K562 (cell line): ENCODE measurements at regions not wholly inside any gene's neighbourhood (a gene's known extent, or its start where the extent isn't known, plus 50 kb on each side); places are given as distances from the start of the nearest gene placed in this dataset.
A peak's percentile ranks its signal among the peaks of the same experiment; 100 is the strongest.

Experiments used
- BRD9 ChIP-seq: fragments of 450-650 bp; IDR thresholded peaks from 2 replicates; pipeline ENCODE4 v1.6.1; 2018; ENCODE audit warnings: low read depth; ENCODE audit not compliant: partially characterized antibody
- HDAC2 ChIP-seq: fragments of 450-650 bp; IDR thresholded peaks from 2 replicates; pipeline ENCODE4 v1.6.1; 2016; ENCODE audit warnings: mild to moderate bottlenecking
- ID3 ChIP-seq, 2 experiments: fragments of 250-450 bp in 1 of 2; fragments of 450-650 bp in 1 of 2; sonication (Bioruptor Pico) in 1 of 2; IDR thresholded peaks; 2 replicates each; pipeline versions ENCODE4 v1.6.1 to v1.8.0; 2016 to 2021; ENCODE audit warnings: mild to moderate bottlenecking in 2 of 2, moderate library complexity in 2 of 2, missing compliant biosample characterization in 1 of 2, missing genetic modification characterization in 1 of 2
- KAT8 ChIP-seq: fragments of 450-650 bp; IDR thresholded peaks from 2 replicates; pipeline ENCODE4 v1.6.1; 2016; ENCODE audit warnings: low read depth, mild to moderate bottlenecking
- REST ChIP-seq, 2 experiments: fragments of 450-650 bp; formaldehyde crosslinking in 1 of 2; IDR thresholded peaks; 2 replicates each; pipeline versions ENCODE4 v1.4.0 to v1.6.1; 2014 to 2020; ENCODE audit warnings: mild to moderate bottlenecking in 2 of 2, borderline replicate concordance in 1 of 2, low read depth in 1 of 2
- RNF2 ChIP-seq: sonication (generic); IDR thresholded peaks from 2 replicates; pipeline ENCODE4 v1.6.1; 2016
- ZNF282 ChIP-seq: sonication (generic); formaldehyde crosslinking; IDR thresholded peaks from 2 replicates; pipeline ENCODE4 v1.8.1; 2023; ENCODE audit warnings: missing genetic modification reagents
- TF ChIP-seq, protein P1 (sequence below): fragments of 450-650 bp; IDR thresholded peaks from 2 replicates; pipeline ENCODE4 v1.6.1; 2016; ENCODE audit warnings: low read depth

DNA sequence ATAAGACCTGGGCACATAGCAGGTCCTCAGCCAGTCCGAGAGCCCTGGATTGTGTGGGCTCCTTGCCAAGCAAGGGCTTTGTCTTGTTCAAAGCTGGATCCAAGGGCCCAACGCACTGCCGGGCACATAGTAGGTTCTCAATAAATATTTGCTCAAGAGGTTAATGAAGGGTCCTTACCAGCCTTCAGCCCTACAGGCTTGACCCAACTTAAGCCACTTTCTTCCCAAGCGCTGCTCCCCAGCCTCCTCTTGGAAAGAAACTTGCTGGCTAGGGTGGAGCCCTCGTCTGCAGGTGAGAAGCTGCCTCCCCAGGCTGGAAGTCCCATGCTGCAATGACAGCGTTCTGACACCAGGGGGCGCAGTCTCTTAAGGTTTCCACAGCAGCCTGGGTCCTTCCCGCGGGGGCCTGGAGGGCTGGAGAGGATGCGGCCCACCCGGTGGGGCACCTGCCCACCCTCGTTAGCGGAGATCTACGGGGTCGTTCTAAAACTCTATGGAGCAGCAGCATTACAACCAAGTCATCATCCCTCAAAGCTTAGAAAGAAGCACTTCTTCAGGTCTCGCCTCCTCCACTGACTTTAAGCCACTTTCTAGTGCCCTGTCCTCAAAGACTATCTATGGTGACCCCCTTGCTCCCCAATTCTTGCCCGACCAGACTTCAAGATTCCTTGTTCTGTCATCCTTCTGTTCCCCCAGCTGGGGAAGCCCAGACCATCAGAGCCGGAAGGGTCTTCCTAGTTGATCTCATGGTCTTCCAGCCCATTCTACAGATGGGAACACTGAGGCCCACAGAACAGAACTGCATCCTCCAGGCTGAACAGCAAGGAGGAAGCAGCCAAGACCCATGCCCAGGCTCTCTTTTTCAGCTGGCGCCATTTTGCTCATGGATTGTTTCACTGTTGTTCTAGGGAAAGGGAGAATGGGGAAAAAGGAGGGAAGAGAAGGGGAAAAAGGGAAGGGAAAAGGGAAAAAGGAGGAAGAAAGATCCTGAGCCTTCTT is 115.4 kb downstream of the LHX2 start (continued):
- TF ChIP-seq REST (IDR thresholded peaks at IDR 0.05; ENCODE audit: borderline replicate concordance) (peak; percentile 84), REST (CRISPR knock-in tag; IDR thresholded peaks at IDR 0.05; ENCODE audit: low read depth) (no peak), KAT8 (no peak), RNF2 (no peak), BRD9 (no peak), HDAC2 (peak; percentile 83), ID3 (CRISPR knock-in tag; IDR thresholded peaks at IDR 0.05) (no peak), ID3 (tag; IDR thresholded peaks at IDR 0.05) (0 out of 2 replicates have a peak, but pooled peaks have one; percentile 19), ZNF282 (no peak)
- TF ChIP-seq, protein P1, sequence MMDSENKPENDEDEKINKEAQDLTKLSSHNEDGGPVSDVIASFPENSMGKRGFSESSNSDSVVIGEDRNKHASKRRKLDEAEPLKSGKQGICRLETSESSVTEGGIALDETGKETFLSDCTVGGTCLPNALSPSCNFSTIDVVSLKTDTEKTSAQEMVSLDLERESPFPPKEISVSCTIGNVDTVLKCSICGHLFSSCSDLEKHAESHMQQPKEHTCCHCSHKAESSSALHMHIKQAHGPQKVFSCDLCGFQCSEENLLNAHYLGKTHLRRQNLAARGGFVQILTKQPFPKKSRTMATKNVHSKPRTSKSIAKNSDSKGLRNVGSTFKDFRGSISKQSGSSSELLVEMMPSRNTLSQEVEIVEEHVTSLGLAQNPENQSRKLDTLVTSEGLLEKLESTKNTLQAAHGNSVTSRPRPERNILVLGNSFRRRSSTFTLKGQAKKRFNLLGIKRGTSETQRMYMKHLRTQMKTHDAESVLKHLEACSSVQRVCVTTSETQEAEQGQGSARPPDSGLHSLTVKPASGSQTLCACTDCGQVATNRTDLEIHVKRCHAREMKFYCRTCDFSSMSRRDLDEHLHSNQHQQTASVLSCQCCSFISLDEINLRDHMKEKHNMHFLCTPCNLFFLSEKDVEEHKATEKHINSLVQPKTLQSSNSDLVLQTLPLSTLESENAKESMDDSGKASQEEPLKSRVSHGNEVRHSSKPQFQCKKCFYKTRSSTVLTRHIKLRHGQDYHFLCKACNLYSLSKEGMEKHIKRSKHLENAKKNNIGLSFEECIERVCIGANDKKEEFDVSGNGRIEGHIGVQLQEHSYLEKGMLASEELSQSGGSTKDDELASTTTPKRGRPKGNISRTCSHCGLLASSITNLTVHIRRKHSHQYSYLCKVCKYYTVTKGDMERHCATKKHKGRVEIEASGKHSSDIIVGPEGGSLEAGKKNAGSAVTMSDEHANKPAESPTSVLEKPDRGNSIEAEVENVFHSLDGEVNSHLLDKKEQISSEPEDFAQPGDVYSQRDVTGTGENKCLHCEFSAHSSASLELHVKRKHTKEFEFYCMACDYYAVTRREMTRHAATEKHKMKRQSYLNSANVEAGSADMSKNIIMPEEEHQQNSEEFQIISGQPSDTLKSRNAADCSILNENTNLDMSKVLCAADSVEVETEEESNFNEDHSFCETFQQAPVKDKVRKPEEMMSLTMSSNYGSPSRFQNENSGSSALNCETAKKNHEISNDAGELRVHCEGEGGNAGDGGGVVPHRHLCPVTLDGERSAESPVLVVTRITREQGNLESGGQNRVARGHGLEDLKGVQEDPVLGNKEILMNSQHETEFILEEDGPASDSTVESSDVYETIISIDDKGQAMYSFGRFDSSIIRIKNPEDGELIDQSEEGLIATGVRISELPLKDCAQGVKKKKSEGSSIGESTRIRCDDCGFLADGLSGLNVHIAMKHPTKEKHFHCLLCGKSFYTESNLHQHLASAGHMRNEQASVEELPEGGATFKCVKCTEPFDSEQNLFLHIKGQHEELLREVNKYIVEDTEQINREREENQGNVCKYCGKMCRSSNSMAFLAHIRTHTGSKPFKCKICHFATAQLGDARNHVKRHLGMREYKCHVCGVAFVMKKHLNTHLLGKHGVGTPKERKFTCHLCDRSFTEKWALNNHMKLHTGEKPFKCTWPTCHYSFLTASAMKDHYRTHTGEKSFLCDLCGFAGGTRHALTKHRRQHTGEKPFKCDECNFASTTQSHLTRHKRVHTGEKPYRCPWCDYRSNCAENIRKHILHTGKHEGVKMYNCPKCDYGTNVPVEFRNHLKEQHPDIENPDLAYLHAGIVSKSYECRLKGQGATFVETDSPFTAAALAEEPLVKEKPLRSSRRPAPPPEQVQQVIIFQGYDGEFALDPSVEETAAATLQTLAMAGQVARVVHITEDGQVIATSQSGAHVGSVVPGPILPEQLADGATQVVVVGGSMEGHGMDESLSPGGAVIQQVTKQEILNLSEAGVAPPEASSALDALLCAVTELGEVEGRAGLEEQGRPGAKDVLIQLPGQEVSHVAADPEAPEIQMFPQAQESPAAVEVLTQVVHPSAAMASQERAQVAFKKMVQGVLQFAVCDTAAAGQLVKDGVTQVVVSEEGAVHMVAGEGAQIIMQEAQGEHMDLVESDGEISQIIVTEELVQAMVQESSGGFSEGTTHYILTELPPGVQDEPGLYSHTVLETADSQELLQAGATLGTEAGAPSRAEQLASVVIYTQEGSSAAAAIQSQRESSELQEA = no peak
